Esophagus mucosa (tissue), 1 donor: ENCODE measurements at regions not wholly inside any gene's neighbourhood (a gene's known extent, or its start where the extent isn't known, plus 50 kb on each side); places are given as distances from the start of the nearest gene placed in this dataset.

Experiments used
- ATAC-seq: fragments of 200-7000 bp; cut with Tn5 transposase; one replicate; pipeline ENCODE4 v1.9.1; 2020
- donor health status: DM: yes; HTN: yes; CAD: no.

DNA sequence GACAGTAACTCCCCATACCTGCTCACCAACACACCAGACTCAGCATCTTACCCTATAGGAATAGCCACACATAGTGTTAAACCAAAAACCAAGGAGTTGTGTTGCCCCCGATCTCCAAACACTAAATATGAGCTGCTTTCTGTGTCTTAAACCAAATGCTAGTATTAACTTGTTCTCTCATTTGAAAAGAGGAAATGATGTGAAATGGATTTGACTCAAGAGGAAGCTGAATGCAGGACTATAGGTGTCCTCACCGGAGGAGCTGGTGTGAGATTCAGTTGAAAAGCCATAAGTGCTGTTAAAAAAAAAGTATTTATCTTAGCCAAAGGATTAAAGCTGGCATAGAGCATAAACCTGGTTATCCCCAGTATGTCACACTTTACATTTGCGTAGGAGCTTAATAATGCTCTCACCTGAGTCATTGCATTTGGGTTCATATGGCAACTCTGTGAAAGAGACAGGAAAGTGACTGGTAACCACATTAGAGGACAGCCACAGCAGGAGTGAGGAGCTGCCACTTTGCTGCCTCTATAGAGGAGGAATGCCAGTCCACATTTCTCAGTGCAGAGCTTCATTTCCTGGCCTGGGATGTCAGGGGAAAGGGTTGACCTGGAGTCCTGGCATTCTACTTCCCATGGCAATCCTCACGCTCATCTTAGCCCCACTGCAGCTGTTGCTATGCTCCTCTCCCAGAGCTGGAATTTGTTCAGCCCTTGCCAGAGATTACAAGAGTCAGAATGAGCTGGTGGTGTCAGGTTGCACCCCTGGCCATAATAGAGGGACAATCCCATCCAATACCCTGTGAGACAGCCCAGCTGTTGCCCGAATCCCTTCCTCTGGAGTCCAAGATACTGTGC is 143.3 kb upstream of the ANKFN1 start:
- no peak for ATAC-seq

DNA sequence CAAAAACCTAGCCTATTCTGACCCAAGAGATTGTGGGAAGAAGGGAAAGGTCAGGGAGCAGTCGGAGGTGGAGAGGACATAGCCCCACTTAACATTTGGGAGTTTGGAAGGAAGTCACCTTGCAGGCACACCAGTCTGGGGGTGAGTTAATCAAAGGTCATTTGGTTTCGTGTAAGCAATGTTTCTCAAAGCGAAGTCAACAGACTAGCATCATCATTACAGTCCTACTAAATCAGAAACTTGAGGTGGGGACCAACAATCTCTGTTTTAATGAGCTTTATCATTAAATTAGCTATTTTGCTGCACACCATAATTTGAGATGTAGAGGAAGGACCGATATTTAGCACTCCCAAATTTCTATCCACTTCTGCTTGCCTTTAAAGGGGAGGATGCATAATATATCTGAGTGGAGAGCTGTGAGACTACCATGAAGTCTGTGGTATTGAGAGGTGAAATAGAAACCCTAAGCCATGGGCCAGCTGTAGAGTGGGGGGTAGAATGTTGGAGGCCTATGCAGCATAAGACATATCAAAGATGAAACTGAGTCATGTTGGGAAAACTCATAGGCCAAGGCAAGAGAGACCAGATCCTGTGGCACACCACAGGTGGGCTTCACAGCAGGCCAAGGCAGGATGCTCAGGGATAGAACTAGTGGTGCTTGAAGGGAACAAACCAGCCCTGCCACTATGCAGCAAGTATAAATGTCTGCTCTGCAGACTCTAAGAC is 141.7 kb upstream of the ANKFN1 start:
- ATAC-seq = no peak

DNA sequence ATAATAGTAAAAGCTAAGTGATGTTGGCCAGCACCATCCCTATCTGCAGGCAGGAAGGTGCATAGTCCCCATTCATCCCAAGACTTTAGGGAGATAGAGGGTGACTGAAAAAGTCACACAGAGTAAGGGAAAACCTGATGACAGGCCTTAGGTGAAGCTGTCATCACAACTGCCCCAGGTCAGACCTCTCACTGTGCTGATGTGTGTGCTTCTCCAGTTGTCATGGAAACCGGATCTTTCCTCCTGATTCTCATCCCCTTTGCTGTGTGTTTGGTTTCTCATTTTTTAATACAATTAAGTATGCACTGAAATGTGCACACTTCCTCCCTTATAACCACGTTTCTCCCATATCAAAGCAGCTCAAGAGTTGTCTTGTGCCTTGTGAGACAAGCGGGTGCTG is 135.1 kb upstream of the ANKFN1 start:
- no peak for ATAC-seq

DNA sequence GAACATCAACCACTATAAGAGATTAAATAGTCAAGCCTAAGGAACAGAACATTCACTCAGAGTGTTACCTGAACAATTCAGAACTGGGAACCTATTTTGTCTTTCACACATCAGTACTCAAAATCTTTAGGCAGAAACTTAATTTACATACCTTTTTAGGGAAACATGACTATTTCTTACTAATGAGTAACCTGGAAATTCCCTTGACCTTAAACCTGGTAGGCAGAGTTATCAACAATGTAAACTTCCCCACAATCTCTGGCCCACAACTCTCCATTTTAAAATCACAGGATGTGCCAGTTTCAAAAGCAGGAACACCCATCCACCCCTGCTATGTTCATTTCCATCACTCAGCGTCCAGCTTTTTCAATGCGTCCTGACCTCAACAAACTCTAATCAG is 132.9 kb upstream of the ANKFN1 start:
- no peak for ATAC-seq

DNA sequence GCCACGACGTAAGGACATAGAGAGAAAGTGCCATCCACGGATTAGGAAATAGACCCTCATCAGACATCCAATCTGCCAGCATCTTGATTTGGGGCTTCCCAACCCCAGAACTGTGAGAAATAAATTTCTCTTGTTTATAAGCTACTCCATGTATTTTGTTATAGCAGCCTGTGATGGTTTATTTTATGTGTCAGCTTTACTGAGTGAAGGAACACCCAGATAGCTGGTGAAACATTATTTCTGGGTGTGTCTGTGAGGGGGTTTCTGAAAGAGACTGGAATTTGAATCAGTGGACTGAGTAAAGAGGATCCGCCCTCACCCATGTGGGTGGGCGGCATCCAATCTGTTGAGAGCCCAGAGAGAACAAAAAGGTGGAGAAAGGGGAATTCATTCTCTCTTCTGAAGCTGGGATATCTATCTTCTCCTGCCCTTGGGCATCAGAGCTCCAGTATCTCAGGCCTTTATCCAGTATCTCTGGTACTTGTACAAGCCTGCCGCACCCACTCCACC is 131.5 kb upstream of the ANKFN1 start:
- ATAC-seq = no peak

DNA sequence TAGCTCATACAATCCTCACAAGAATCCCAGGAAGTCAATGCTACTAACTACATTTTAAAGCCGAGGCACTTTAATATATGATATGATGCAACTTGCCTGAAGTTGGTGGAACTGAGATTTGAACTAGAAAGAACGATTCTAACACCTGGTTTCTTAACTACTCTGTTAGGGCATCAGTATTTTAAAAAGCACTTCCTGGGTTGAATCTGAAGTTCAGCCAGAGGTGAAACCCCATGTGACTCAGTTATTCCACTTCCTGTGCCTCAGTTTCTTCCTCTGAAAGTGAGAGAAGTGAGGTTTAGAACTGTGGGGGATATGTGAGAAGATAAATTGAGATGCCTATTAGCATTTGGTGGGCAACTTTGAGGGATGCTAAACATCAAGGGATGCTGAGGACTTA is 129.4 kb upstream of the ANKFN1 start:
- no peak for ATAC-seq

DNA sequence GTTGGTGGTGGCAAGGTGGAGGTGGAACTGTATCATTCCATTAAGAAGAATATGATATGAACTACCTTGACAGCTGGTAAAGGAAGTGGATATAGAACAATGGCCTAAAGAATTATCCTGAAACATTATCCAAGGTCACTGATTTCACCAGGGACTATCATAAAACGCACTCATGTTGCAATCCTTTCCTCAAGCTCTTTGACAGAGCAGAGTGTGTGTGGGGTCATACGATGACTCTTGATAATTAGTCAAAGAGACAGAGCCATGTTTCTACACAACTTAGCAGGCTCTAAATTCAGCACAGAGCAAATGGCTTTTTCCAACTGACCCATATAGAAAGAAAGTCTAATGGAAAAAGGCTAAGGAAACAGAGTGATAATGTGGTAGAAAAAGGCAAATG is 126.4 kb upstream of the ANKFN1 start:
- no peak for ATAC-seq

DNA sequence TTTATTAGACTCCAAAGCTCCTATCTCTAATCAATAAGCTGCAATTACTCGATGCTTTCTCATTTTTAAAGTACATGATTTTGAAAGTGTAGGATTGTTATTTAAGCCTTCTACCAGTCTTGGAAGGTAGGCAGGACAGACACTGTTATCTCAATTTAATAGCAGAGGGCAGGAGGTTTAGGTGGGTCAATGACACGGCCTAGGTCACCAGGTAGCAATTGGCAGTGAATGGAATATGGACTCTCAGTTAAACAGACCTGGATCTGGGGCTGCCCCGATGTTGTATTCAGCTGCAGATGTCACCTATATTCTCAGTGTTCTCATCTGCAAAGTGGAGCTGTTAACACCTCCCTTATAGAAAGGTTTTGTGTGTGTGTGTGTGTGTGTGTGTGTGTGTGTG is 124.4 kb upstream of the ANKFN1 start:
- ATAC-seq = no peak

DNA sequence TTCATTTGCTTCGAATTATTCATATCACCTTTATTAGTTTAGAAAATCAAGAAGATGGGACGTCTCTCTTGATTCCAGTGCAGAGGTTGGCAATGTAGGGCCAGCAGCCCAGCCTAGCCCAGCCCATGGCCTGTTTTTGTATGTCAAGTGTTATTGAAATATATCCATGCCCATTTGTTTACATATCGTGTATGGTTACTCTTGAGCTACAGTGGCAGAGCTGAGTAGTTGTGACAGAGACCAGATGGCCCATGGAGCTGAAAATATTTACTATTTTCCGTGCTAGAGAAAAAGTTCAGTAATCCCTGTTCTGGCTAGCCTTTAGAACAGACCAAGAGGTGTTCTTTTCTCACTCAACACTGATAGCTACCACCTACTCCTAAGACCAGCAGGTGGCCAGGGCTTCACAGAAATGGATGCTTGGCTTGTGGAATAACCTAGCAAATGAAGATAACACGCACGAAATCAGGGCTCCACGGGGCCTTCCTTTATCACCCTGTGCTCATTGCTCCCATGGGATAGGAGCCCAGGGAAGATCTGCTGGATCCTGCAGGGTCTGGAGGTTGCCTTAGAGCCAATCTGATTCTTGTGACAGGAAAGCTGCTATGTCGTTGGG is 123.2 kb upstream of the ANKFN1 start:
- no peak for ATAC-seq

DNA sequence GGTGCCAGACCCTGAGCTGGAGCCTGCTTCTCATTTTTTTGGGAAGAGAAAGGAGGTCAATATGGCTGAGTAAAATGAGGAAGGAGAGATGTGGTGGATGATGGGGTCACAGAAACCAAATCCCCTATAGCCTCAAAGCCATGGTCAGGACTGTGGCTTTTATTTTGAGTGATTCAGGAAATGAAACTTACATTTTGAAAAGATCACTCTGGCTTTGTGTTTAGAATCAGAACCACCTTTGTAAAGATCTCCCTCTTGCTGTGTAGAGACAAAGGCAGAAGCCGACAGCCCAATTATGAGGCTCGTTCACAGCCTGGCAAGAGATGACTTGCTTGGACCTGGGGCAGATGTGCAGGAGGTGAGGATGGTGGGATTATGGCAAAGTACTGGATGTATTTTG is 121.6 kb upstream of the ANKFN1 start:
- no peak for ATAC-seq

DNA sequence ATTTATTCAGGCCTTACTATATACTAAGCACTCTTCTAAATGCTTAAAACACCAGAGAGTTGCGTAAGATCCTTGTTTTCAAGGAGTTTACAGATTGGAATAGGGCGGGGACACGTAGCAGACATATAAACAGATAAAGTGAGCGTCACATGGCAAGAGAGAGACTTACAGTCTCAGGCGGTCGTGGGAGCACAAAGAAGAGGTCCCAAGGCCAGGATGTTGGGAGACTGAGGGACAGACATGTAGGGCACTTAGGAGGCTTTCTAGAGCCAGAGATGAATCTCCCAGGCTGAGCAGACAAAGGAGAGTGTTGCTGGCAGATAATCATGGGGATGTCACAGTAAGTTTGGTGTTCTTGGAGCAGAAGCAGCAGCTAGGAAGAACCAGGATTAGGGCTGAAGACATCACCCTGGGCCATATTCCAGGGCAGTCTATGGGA is 119.1 kb upstream of the ANKFN1 start:
- ATAC-seq = no peak

DNA sequence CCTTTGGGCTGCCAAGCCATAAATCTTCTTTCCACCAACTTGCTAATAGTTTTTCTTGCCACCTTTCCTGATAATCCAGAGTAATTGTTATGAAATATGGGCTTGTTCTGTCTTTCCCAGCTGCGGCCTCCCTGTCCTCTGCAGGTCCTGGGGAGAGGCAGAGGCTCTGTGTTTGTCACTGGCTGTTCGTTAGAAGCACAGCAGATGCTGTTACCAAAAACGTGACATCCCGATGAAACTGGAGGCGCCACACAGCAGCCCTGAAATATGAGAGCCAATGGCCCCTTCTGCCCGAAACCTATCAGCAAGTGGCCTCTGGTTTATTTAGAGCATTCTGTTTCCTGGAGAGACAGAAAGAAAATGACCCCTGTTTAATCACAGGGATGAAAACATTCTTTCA is 115.1 kb upstream of the ANKFN1 start:
- no peak for ATAC-seq

DNA sequence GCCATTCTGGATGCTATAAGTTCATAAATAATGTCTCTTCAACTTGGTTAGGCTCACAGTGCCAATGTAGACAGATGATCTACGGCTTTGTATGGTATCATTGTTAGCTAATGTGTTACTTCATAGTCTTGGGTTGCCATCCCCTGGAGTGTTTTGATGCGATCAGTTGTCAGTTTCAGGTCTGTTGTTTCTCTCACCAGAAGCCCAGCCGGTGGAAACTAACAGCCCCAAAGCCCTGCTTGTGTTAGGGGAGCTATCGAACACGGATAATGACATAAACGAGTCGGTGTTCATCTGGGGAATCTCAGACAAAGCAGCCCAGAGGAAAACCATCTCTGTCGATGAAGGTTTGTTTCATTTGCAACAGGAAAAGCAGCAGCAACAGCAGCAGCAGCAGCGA is 107.4 kb upstream of the ANKFN1 start:
- ATAC-seq = no peak

DNA sequence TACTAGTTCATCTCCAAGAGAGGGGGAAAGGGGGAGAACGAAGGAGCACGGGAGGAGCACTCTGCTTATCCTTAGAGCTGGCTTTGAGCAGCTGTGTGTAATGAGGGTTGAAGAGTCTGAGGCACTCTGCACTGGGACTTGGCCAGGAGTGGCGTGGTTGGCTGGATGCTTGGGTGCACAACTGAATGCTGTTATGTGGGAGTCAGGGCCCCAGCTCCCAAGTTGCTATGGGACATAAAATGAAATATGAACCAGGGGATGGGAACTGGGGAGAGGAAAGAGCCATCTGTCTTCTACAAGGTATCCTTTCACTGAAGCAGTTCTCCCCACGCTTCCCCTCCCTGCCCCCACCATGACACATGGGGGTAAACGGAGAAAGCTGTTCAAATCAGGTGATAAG is 105.9 kb upstream of the ANKFN1 start:
- ATAC-seq = no peak

DNA sequence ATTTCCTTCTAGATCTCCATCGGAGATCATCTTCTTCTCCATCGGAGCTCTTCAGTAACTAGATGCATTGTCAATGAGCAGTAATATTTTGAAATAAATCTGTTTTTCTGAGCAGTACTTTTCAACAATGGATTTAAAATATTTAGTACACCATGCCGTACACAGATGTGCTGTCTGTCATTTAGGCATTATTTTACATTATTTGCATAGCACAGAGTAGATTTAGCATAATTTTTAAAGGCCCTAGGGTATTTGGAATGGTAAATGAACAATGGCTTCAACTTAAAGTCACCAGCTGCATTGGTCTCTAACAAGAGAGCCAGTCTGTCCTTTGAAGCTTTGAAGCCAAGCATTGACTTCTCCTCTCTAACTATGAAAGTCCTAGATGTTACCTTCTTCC is 95.4 kb upstream of the ANKFN1 start:
- no peak for ATAC-seq

DNA sequence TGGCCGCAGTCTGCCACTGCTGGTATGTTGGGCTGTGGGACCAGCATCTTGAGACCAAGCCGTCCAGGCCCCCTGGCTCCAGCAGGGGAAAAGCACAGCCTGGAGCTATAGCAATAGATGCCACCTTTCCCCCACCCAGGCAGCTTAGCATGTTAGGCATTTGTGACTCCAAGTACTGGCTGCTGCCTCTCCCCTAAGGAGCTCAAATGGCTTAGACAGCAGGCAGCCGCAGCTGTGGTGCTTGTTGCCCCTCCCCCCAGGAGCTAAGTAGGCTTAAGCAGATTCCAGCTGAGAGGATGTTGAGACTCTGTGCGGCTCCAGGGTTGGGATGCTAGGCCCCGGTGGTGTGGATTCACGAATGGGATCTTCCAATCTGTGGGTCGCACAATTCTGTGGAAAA is 88.8 kb upstream of the ANKFN1 start:
- no peak for ATAC-seq

DNA sequence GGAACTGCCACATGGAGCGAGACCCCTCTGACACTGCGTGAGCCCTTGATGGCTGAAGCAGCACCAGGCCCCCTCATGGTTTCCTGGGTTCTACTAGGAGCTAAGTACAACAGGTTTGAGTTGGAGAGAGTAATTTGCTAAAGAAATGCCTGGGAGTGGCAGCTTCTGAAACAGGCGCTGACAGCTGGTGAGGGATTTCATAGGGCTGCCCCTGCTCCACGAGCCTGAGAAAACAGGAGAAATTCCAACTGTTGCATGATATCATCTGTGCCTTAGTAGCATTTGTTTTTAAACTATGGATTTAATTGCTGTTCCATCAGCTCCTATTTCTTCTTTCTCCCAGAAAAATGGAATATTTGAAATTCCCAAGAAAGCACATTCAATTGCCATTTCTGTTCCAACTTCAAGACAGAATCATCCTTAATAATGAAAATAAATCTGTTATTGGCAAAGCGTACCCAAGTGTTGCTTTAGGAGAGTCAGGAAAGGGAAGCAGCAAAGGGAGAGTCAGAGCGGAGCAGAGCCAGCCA is 78.8 kb upstream of the ANKFN1 start:
- no peak for ATAC-seq

DNA sequence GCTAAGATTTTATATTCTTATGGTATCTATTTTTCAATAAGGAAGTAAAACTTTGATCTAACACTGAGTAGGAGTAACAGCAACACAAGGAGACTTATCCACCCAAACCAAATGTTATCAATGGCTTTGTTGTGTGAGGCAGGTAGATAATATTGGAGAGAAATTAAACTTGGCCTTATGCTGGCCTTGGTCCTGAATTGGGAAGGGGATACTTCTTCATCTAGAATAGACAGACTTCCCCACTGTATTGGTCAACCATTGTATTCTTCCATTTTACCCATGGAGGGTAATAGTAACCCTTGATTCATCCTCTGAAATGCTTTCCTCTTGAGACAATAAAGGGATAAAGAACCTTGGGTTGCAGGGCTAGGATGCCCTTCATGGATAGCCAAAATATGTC is 76.3 kb upstream of the ANKFN1 start:
- ATAC-seq = no peak

DNA sequence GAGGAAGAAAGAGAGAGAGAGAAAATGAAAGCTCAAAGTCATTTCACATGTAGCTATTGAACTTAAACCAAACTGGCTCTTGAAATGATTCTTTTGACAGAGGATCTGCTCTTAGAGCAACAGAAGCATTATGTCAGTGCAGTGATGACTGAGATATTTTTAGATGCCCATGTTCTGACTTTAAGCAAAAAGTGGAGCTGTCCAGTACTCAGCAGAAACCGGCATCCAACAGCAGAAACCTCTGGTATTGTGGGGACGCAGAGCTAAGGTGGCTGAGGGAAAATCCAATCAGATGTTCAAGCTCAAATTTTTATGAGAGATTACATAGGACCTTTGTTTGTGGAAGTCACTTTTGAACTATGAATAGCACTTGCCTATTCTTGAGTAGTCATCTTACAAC is 69.8 kb upstream of the ANKFN1 start:
- ATAC-seq = no peak

DNA sequence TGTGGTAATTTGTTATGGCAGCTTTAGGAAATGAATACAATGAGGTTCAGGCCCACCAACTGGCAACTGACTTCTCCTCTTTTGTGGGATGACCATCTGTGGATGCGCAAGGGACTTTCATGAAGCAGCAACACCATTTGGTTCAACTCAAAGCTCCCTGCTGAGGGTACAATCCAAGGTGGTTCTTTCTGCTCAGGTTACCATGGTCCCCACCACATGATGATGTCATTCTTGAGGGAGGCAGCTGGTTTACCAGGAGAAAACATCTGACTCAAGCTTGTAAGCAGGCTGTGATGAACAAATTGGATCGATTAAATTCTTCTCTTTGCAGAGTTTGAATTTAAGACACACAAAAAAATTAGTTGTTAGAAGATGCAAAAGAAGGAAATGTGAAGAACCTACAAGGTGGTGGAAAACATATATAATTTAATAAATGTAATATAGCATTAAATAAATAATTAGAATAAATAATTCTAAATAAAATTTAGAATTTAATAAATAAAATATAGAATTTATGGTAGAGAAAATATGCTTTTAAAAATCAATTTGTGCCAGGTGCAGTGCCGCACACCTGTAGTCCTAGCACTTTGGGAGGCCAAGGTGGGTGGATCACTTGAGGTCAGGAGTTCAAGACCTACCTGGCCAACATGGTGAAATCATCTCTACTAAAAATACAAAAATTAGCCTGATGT is 67.6 kb upstream of the ANKFN1 start:
- ATAC-seq = no peak

DNA sequence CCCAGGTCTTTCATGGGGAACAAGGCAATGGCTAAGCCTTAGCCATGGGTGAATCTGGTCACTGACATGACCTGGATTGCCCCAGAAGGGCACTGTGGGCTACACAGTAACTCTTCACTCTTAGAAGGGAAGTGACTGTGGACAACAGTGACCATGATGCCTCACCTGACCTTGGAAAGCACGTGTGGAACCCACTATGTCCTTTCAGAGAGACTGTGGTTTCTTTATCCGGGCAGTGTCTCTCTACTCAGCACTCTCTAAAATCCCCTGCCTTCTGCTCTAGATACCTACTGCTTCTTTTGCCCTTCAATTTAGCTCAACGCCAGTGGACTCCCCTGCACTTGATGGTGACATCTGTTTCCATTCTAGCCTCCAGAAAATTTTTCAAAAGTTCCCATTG is 66.1 kb upstream of the ANKFN1 start:
- ATAC-seq = no peak

DNA sequence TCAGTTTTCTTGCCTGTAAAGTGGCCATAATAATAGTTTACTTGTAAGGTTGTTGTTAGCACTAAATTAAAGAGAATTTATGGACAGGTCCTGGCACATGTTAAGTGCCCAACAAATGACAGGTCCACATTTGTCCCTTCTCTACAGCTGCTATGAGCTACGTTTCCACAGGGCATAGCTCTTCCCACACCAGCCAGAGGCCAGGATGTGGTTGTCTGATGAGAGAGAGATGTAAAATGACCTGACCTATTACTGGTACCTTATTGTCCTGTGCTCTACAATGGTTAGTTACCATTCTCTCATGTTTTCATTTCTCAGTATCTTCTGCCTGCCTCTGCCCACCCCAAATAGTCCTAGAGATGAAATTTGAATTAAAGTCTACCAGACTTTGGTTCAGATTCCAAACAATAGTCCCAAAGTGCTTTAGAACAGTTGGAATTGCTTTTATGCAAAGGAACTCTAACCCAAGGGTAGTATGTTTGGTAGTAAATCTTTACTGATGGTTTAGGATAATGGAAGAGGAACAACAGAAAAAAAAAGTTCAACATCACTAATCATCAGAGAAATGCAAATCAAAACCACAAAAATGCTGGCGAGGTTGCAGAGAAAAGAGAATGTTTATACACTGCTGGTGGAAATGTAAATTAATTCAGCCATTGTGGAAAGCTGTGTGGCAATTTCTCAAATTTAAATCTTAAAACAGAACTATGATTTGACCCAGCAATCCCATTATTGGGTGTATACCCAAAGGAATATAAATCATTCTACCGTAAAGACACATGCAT is 57.1 kb upstream of the ANKFN1 start:
- no peak for ATAC-seq
